ENCODE measurements at regions not wholly inside any gene's neighbourhood (a gene's known extent, or its start where the extent isn't known, plus 50 kb on each side); places are given as distances from the start of the nearest gene placed in this dataset.

DNA sequence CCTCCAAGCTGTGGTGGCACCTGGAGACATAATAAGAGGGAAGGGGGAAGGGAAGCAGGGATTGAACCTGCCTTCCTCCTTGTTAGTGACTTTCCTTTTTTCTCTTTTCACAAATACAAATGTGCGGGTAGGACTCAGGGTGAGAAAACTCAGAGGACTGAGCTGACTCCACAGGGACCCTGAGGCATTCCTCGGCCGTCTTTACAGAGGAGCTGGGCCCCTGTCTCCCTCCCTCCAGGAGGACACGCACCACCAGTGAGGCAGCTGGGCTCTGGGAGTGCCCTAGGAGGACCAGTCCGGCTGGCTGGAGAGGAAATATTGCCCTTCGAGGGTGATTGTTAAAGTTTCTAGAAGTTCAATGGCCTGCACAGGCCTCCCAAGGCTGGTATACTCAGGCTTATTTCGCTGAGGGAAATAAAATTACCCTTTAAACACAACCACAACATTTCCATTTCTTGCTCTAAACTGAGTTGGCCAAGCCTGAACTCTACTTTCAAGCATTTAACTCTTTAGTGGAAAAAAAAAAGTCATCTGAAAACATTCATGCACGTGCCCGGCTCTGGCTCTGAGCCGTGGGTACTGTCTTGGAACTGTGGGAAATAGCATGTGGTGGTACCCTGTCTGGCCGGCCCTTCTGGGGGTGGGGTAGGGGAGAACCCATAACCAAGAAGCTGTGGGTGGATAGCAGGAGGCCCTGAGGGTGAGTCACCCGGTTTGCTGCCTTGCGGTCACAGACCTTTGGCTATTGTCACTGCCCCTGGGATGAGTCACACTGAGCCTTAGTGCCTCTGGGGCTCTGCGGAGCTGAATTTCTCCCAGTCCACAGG, 116.0 kb downstream of the COPS8 start:
- 67 to 75% methylated on average over 14 of the region's 14 CpGs for WGBS, 2 donors
- TF ChIP-seq, protein P1, sequence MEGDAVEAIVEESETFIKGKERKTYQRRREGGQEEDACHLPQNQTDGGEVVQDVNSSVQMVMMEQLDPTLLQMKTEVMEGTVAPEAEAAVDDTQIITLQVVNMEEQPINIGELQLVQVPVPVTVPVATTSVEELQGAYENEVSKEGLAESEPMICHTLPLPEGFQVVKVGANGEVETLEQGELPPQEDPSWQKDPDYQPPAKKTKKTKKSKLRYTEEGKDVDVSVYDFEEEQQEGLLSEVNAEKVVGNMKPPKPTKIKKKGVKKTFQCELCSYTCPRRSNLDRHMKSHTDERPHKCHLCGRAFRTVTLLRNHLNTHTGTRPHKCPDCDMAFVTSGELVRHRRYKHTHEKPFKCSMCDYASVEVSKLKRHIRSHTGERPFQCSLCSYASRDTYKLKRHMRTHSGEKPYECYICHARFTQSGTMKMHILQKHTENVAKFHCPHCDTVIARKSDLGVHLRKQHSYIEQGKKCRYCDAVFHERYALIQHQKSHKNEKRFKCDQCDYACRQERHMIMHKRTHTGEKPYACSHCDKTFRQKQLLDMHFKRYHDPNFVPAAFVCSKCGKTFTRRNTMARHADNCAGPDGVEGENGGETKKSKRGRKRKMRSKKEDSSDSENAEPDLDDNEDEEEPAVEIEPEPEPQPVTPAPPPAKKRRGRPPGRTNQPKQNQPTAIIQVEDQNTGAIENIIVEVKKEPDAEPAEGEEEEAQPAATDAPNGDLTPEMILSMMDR (IDR thresholded peaks at IDR 0.05) = no peak
- Histone ChIP-seq H3K4me3 (no peak overlapping the region), H3K27ac (peak overlapping the region in 5 of 10 donors; percentile 4 to 78 (median 41)), H3K27me3 (no peaks in the 10 kb centered on the region), H3K4me1 (peaks cover 3 to 38% (median 19%) of the 10 kb centered on the region in 9 donors), H3K36me3 (no peaks in the 10 kb centered on the region), H3K9me3 (peaks cover 0 to 5% (median 0%) of the 10 kb centered on the region in 11 donors)
- peak in 5 of 8 donors; percentile 36 to 83 (median 60) for ATAC-seq
- intact Hi-C loops (cut with DNase I) = loop anchor here in 1 of 10 donors (10.0 kb wide), 1 partner anchor 113 kb away; no protein-coding TSS in a partner anchor
- peak in 1 of 2 donors; percentile 34 for DNase-seq

DNA sequence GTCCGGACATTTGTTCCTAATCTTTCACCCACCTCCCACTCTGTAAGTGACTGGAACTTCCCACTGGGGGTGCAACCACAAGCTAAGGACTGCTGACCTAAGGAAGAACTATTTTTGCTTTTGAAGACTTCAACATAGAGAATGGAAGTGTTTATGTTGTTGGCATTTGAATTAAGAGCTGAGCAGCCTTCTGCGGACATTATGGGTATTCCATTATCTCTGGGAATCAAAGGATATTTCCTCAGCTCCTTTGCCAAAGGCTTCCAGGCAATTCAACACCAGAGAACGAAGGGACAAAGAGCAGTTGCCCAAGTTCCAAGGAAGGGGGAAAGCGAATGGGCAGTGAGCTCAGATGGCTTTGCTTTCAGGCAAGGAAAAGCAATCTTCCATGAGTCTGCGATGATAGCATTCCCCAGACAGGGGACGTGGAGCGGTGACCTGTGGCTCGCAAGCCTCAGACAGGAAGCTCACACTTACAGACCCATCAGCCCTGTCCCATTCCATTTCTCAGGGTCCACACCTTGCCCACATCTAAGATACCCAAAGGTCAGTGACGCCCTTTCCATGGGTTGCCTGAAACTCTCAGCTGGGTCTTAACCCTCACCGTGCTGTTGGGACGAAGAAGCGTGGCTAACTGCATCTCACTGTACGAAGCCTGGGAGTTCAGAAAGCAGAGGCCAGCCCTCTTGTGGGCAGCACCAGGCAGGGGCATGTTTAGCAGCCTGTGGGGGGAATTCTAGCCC, 116.8 kb downstream of the COPS8 start:
- Histone ChIP-seq H3K27ac (peak overlapping the region in 4 of 10 donors; percentile 21 to 78 (median 31)), H3K4me3 (no peak overlapping the region), H3K4me1 (peaks cover 4 to 46% (median 27%) of the 10 kb centered on the region in 9 donors), H3K36me3 (no peaks in the 10 kb centered on the region), H3K27me3 (no peaks in the 10 kb centered on the region), H3K9me3 (peaks cover 0 to 5% (median 0%) of the 10 kb centered on the region in 11 donors)
- 93 to 97% methylated on average over 13 of the region's 13 CpGs for WGBS, 2 donors
- intact Hi-C loops (cut with DNase I) = loop anchor here in 1 of 10 donors (10.0 kb wide), 1 partner anchor 112 kb away; no protein-coding TSS in a partner anchor
- TF ChIP-seq, protein P1 (IDR thresholded peaks at IDR 0.05) = no peak
- ATAC-seq (no peak), DNase-seq (no peak)

DNA sequence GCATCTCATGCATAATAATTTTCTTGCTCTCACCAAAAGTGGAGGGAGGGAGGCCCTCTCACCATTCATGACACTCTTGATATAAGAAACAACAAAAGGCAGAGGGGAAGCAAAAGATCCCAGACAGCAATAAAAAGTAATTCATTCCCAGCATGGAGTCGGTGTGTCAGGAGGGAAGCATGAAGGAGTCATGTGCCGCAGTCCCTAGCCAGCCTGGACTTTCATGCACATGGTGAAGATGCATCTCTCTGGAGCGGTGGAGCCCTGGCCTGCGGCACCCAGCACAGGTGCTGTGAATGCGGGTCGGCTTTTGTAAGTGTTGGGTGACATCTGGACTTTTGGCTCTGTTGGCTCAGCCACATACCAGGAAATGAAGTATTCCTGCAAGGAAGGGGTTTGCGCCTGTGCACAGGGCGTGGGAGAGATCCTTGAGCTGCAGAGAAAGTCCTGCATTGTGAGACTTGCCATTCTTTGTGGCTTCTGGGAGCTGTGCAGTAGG, 119.4 kb downstream of the COPS8 start:
- H3K27ac ChIP-seq = peak overlapping the region in 6 of 10 donors; percentile 50 to 88 (median 74)
- no peak overlapping the region for H3K4me3 ChIP-seq
- peak in 1 of 2 donors; percentile 39 for DNase-seq
- 50 to 60% methylated on average over 8 of the region's 8 CpGs for WGBS, 2 donors
- H3K9me3 ChIP-seq = peaks cover 0 to 5% (median 0%) of the 10 kb centered on the region in 11 donors
- H3K27me3 ChIP-seq = no peaks in the 10 kb centered on the region
- intact Hi-C loops (cut with DNase I) = loop anchor here in 1 of 10 donors (10.0 kb wide), 1 partner anchor 110 kb away; no protein-coding TSS in a partner anchor
- TF ChIP-seq, protein P1 (IDR thresholded peaks at IDR 0.05) = no peak
- ATAC-seq = peak in 5 of 8 donors; percentile 17 to 50 (median 43)
- peaks cover 9 to 66% (median 44%) of the 10 kb centered on the region in 9 donors for H3K4me1 ChIP-seq
- H3K36me3 ChIP-seq = no peaks in the 10 kb centered on the region

DNA sequence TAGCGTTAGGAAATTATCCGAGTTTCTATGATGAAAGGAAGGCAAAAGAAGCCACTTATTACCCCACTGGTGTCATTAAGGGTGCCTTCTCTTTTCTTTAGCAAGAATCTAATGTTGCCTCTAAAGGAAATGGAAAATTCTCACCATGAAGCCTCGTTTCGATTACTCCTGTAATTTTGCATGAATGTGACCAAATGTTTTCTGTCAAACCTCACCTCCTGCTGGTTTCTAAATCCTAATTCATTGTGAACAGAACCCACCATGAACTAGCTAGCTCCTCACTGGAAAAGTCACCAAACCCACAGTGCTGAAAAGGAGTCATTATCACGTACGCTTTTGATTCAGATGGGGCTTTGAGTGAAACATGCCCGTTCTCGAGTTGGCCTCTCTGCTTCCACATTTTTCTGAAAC, 119.9 kb downstream of the COPS8 start:
- no peak overlapping the region for H3K4me3 ChIP-seq
- intact Hi-C loops (cut with DNase I) = loop anchor here in 1 of 10 donors (10.0 kb wide), 1 partner anchor 109 kb away; no protein-coding TSS in a partner anchor
- TF ChIP-seq, protein P1 (IDR thresholded peaks at IDR 0.05) = no peak
- peaks cover 0 to 5% (median 0%) of the 10 kb centered on the region in 11 donors for H3K9me3 ChIP-seq
- no peak for ATAC-seq
- H3K27me3 ChIP-seq = no peaks in the 10 kb centered on the region
- no peak for DNase-seq
- peaks cover 9 to 66% (median 48%) of the 10 kb centered on the region in 9 donors for H3K4me1 ChIP-seq
- WGBS, 2 donors = 59 to 66% methylated on average over 8 of the region's 8 CpGs
- no peaks in the 10 kb centered on the region for H3K36me3 ChIP-seq
- H3K27ac ChIP-seq = peak overlapping the region in 6 of 10 donors; percentile 50 to 88 (median 74)

All from heart right ventricle (tissue), 16 donors.